Gastrocnemius medialis (tissue), 4 donors: ENCODE measurements at regions not wholly inside any gene's neighbourhood (a gene's known extent, or its start where the extent isn't known, plus 50 kb on each side); places are given as distances from the start of the nearest gene placed in this dataset.
A peak's percentile ranks its signal among the peaks of the same experiment; 100 is the strongest.
"Not testable (repeated sequence)": the region's sequence is repeated elsewhere in the genome, so short reads cannot be mapped to it uniquely, and the experiment has no call there.

Source experiments
- ATAC-seq, 2 donors: fragments of 150-250 bp; one replicate each; pipeline ENCODE4 v1.9.1; 2016
- DNase-seq, 2 donors: peaks; one replicate each; pipeline ENCODE4 v3.0.0-alpha.2; 2019
- H3K27ac ChIP-seq, 4 donors: fragments of 200-600 bp; sonication (generic); 1 replicate in 1 of 4; 2 replicates in 3 of 4; pipeline ENCODE4 v1.5.1; 2016 to 2018; ENCODE audit warnings: mild to moderate bottlenecking in 2 of 4, moderate library complexity in 1 of 4
- H3K27me3 ChIP-seq, 3 donors: fragments of 200-600 bp; sonication (generic) in 2 of 3; 1 replicate in 1 of 3; 2 replicates in 2 of 3; pipeline versions ENCODE4 v1.5.1 to v1.6.0; 2016 to 2019; ENCODE audit warnings: mild to moderate bottlenecking in 1 of 3, moderate library complexity in 1 of 3
- H3K36me3 ChIP-seq, 2 donors: fragments of 200-600 bp; sonication (generic) in 1 of 2; one replicate each; pipeline ENCODE4 v1.5.1; 2017 to 2018
- H3K4me1 ChIP-seq, 2 donors: fragments of 200-600 bp; sonication (generic) in 1 of 2; one replicate each; pipeline ENCODE4 v1.5.1; 2016 to 2017; ENCODE audit warnings: mild to moderate bottlenecking in 2 of 2
- H3K4me3 ChIP-seq, 4 donors: fragments of 200-600 bp; sonication (generic) in 3 of 4; 1 replicate in 1 of 4; 2 replicates in 3 of 4; pipeline ENCODE4 v1.5.1; 2016 to 2019; ENCODE audit warnings: mild to moderate bottlenecking in 2 of 4
- H3K9me3 ChIP-seq, 3 donors: fragments of 200-600 bp; sonication (generic) in 2 of 3; 1 replicate in 1 of 3; 2 replicates in 2 of 3; pipeline ENCODE4 v1.5.1; 2016 to 2019
- CTCF ChIP-seq, 5 experiments: fragments of 450-650 bp in 3 of 5; fragments of 200-600 bp in 2 of 5; sonication (generic) in 2 of 5; IDR thresholded peaks in 4 of 5; conservative IDR thresholded peaks in 1 of 5; 1 replicate in 4 of 5; 2 replicates in 1 of 5; pipeline ENCODE4 v1.5.1; 2016 to 2019; ENCODE audit warnings: antibody characterized with exemption in 5 of 5, mild to moderate bottlenecking in 3 of 5, moderate library complexity in 3 of 5
- POLR2A ChIP-seq, 2 donors: fragments of 450-650 bp; IDR thresholded peaks; one replicate each; pipeline ENCODE4 v1.6.1; 2017; ENCODE audit warnings: antibody characterized with exemption in 2 of 2, mild to moderate bottlenecking in 2 of 2, moderate library complexity in 2 of 2
- in situ Hi-C, 4 donors: fragments of 200-750 bp; cut with MboI; loops; one replicate each; pipeline versions ENCODE4 v1.15.0 to v1.8.0; 2017; ENCODE audit warnings: low sequenced_read_pairs in 4 of 4
- intact Hi-C: fragments of 100-400 bp; cut with DNase I; formaldehyde crosslinking; loops from one replicate; pipeline ENCODE4 v1.15.1; 2023; ENCODE audit warnings: low total_unique reads

- in situ Hi-C loops (no loop called here), intact Hi-C loops (no loop called here)
- TF ChIP-seq POLR2A (IDR thresholded peaks at IDR 0.05) (no peak), CTCF (IDR thresholded peaks at IDR 0.05 in 4 of 5, conservative IDR thresholded peaks at IDR 0.05 in 1 of 5) (no peak)
- no peaks in the 10 kb centered on the region for H3K9me3 ChIP-seq
- H3K4me3 ChIP-seq: no peak overlapping the region
- ATAC-seq (no peak), DNase-seq (no peak)
- H3K27me3 ChIP-seq: no peaks in the 10 kb centered on the region
- H3K36me3 ChIP-seq: no peaks in the 10 kb centered on the region
- H3K27ac ChIP-seq: no peak overlapping the region
- peaks cover 0 to 1% of the 10 kb centered on the region in 2 donors for H3K4me1 ChIP-seq
These were observed 267.7 kb upstream of the USP25 start for GRCh38 chr21:15462092-15462491.

DNA sequence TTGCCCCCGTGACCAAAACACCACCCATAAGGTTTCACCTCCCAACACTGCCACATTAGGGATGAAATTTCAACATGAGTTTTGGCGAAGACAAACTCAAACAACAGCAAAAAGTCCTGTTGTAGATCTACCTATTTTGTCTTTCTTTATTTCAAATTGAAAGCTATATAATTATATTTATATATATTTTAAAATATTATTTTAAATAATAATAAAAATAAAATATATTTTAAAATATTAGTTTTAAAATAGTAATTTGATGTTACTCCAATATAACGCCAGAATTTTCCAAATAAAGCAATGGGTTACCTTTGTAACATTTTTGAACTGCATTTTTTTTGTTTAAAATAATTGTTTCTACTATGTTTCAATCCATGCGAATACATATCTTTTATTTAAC is 263.5 kb upstream of the USP25 start:
- no peaks in the 10 kb centered on the region for H3K27me3 ChIP-seq
- in situ Hi-C loops: no loop called here
- H3K4me3 ChIP-seq: no peak overlapping the region
- H3K4me1 ChIP-seq: peaks cover 14 to 26% of the 10 kb centered on the region in 2 donors
- H3K27ac ChIP-seq: no peak overlapping the region
- intact Hi-C loops: no loop called here
- no peaks in the 10 kb centered on the region for H3K9me3 ChIP-seq
- TF ChIP-seq POLR2A (IDR thresholded peaks at IDR 0.05) (no peak), CTCF (IDR thresholded peaks at IDR 0.05 in 4 of 5, conservative IDR thresholded peaks at IDR 0.05 in 1 of 5) (no peak)
- ATAC-seq (no peak), DNase-seq (no peak)
- H3K36me3 ChIP-seq: no peaks in the 10 kb centered on the region

DNA sequence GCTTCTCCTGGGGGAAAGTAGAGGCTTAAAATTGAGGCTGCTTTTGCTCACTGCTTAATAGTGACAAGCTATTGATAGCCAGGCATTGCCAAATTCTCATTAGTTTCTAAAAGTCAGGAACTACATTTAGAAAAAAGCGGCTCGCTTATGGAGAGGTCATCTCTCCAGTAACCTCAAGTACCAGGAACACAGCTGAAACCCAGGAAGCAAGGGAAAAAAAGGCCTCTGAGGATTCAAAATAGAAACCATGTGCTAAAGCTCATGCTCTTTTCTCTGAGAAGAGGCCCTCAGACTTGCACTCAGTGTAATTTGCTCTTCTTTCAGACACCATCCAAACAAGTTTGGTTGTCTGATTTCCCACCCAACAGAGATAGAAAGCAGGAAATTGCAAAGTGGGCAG is 261.4 kb upstream of the USP25 start:
- ATAC-seq (peak; percentile 28 to 43), DNase-seq (no peak)
- Histone ChIP-seq H3K4me3 (no peak overlapping the region), H3K9me3 (no peaks in the 10 kb centered on the region), H3K36me3 (no peaks in the 10 kb centered on the region), H3K4me1 (peaks cover 25 to 40% of the 10 kb centered on the region in 2 donors), H3K27ac (peak overlapping the region in 2 of 4 donors; percentile 52 to 68), H3K27me3 (no peaks in the 10 kb centered on the region)
- intact Hi-C loops (no loop called here), in situ Hi-C loops (no loop called here)
- TF ChIP-seq POLR2A (IDR thresholded peaks at IDR 0.05) (no peak), CTCF (IDR thresholded peaks at IDR 0.05 in 4 of 5, conservative IDR thresholded peaks at IDR 0.05 in 1 of 5) (no peak)

- no peaks in the 10 kb centered on the region for H3K9me3 ChIP-seq
- peak; percentile 17 to 32 for DNase-seq
- in situ Hi-C loops (no loop called here), intact Hi-C loops (no loop called here)
- H3K27ac ChIP-seq: peak overlapping the region in 2 of 4 donors; percentile 63 to 73
- H3K27me3 ChIP-seq: no peaks in the 10 kb centered on the region
- peaks cover 25 to 36% of the 10 kb centered on the region in 2 donors for H3K4me1 ChIP-seq
- ATAC-seq: peak; percentile 93 to 98
- no peak for TF ChIP-seq POLR2A (IDR thresholded peaks at IDR 0.05)
- no peak for TF ChIP-seq CTCF (IDR thresholded peaks at IDR 0.05 in 4 of 5, conservative IDR thresholded peaks at IDR 0.05 in 1 of 5)
- no peaks in the 10 kb centered on the region for H3K36me3 ChIP-seq
- H3K4me3 ChIP-seq: no peak overlapping the region
These were observed 257.4 kb upstream of the USP25 start for GRCh38 chr21:15472108-15473040.

- in situ Hi-C loops: loop anchor here in 3 of 4 donors (5.0 to 25.0 kb wide), 4 partner anchors 340 to 620 kb away; no protein-coding TSS in a partner anchor
- H3K27ac ChIP-seq, ATAC-seq, H3K4me1 ChIP-seq, H3K27me3 ChIP-seq, H3K4me3 ChIP-seq, DNase-seq, intact Hi-C loops, H3K9me3 ChIP-seq, H3K36me3 ChIP-seq: not testable (repeated sequence)
These were observed 252.0 kb upstream of the USP25 start for GRCh38 chr21:15477773-15478172.
